ENCODE measurements at regions not wholly inside any gene's neighbourhood (a gene's known extent, or its start where the extent isn't known, plus 50 kb on each side); places are given as distances from the start of the nearest gene placed in this dataset.

DNA sequence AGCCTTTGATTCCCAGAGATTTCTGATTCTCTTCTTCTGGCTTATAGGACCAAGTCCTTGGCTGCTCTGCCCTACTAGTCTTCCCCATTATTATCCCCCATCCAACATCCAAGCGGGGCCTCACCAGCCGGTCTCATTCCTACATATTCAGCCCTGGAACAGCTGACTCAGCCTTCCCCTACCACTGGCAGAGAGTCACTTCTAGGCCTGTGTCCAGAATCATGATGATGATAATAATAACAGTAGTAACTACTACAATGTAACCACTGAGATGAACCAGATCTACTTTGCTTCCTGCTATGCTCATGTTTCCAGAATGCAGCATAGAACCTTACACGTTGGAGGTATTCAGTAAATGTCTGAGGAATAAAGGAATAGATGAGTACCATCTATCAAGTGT lies 295.2 kb downstream of the SRBD1 start:
- TF ChIP-seq, protein P1, sequence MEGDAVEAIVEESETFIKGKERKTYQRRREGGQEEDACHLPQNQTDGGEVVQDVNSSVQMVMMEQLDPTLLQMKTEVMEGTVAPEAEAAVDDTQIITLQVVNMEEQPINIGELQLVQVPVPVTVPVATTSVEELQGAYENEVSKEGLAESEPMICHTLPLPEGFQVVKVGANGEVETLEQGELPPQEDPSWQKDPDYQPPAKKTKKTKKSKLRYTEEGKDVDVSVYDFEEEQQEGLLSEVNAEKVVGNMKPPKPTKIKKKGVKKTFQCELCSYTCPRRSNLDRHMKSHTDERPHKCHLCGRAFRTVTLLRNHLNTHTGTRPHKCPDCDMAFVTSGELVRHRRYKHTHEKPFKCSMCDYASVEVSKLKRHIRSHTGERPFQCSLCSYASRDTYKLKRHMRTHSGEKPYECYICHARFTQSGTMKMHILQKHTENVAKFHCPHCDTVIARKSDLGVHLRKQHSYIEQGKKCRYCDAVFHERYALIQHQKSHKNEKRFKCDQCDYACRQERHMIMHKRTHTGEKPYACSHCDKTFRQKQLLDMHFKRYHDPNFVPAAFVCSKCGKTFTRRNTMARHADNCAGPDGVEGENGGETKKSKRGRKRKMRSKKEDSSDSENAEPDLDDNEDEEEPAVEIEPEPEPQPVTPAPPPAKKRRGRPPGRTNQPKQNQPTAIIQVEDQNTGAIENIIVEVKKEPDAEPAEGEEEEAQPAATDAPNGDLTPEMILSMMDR (IDR thresholded peaks at IDR 0.05): no peak
- no peak for TF ChIP-seq POLR2A (IDR thresholded peaks at IDR 0.05)
